Kasumi-1 (cell line): ENCODE measurements at regions not wholly inside any gene's neighbourhood (a gene's known extent, or its start where the extent isn't known, plus 50 kb on each side); places are given as distances from the start of the nearest gene placed in this dataset.
A peak's percentile ranks its signal among the peaks of the same experiment; 100 is the strongest.

Experiments used
- DNase-seq, 2 experiments: peaks; one replicate each; lab custom pipeline; 2025; lab: John Stamatoyannopoulos, UW

DNA sequence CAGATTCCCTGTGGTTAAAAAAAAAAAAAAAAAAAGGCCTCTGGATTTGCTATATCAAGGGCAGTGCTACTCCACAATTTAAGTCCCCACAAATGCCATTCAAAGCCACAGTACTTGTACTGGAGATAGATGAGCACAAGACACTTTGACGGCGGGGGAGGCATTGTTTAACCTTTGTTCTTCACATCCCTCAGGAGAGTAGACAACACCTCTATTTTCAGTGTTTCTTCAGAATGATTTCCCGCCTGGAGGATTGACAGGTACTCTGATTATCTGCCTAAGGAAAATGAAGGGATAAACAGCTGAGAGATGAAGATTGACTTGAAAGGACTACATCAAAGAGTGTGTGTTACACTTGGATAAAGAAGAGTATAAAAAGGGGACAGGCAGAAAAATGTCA lies 58.7 kb downstream of the OTOL1 start:
- no peak for DNase-seq

DNA sequence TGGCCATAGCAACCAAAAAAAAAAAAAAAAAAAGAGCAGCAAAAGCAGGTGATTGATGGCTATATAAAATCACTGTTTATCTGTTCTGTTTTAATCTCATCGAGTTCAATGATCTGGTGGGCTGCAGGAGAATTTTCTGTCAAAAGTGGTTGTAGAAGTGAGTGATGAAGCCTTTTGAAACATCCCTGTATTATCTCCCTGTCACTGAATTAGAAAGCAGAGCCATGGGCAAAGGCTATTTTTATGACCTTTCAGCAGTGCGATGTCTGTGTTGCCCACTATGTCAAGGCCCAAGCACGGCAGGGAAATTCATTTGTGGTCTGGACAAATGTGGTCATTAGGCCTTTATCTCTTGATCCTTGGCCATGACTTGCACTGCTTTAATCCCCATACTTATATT lies 59.9 kb downstream of the OTOL1 start:
- DNase-seq: no peak

DNA sequence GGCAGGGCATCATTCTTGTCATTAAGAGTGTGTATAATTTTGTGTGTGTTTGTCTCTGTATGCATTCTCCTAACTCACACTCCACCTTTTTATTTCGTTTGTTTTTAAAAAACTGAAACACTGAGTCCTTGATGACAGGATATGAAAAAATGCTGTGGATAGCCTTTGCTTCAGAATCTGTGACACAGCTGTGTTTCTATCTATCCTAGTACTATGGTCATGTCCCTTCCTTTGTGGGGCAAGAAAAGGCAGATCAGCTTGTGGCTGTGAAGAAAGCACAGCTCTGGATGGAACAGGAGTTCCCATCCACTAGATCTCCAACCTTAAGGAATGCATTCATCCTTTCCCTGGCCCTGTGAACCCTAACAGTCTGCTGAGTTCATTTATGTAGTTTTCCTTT lies 60.3 kb downstream of the OTOL1 start:
- no peak for DNase-seq

DNA sequence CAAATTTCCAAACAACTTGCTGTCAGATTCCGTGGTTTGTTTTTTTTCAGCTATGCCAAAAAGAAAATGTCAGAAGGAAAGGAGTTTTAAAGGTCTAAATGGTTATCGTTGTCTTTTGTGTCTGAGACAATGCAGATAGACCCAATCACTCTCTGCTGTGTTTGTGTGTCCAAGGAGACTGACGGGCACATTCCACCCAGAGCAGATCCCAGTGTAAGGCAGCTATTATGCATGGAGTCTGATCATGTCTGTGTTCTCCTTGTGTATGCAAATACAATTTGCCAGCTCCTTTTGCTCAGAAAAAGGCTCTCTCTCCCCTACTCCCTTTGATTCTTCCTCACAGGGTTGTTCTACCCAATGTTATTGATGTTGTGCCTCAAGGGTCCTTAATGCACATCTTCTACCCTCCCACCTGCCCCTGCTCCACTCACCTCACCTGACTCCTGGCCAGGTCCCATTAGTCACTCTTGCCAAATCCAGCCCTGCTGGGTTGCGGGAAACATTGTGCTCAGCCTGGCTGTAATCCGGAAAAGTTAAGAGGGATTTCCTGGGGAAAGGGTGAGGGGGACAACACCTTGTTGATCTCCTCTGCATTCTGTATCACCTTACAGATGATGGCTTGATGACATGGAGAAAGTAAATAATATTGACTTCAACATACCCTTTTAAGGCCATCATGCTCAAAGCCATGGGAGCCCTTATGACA lies 61.0 kb downstream of the OTOL1 start:
- DNase-seq: no peak

DNA sequence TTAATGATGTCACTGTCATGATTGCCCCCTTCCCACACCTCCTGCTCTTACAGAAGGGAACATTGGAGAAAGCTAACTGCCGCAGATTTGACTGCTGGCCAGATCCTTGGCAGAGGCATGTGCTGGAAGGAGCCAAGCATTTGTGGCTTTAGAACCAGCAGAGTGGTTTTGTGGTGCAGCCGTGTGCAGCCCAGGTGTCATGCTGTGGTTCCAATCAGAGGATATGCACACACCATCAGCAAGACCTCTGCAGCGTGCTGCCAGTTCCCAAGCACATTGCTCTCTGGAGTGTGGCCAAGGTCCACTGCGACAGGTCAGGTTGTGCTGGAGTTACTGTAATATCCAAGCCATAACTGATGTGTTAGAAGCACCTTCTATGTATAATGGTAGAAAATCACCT lies 61.6 kb downstream of the OTOL1 start:
- DNase-seq: no peak

DNA sequence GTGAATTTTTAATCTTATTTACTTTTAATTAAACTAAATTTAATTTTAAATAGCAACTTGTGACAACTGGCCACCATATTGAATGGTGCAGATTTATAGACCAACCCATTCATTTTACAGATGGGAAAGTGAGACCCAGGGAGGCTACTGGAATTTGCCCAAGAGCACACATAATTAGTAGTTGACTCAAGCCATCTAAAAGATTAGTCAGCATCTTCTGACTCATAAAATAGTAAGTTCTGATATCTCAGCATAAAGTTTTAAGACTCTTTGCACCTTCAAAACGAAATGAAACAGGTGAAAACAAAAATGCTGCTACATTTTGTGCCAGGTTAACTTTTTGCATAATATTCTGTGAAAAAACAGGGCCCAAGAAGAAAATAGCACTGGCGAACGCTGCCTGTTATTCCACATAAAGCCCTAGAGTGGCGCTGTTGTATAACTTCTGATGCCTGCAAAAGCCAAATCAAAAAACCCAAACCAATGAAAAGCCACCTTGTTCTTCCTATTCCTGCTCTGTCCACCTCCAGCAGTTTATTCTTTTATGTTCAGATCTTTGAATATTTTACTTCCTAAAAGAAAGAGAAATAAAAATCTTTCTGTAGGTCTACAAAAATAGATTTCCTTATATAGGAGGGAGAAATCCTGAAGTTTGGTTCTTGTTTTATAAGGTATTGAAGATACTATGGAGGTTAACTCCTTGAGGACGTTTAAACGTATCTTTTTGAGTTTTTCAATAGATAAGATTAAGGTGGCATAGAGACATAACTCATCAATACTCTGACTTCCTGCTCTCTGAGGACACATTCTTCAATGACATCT lies 62.8 kb downstream of the OTOL1 start:
- peak; percentile 63 to 77 for DNase-seq

- DNase-seq: peak; percentile 5 to 32
These were observed 63.5 kb downstream of the OTOL1 start for GRCh38 chr3:161560008-161560637.

- no peak for DNase-seq
These were observed 71.2 kb downstream of the OTOL1 start for GRCh38 chr3:161567577-161568361.

- no peak for DNase-seq
These were observed 72.1 kb downstream of the OTOL1 start for GRCh38 chr3:161568671-161569070.

GRCh38 chr3:161571951-161572350 lies 75.3 kb downstream of the OTOL1 start:
- DNase-seq: no peak

DNA sequence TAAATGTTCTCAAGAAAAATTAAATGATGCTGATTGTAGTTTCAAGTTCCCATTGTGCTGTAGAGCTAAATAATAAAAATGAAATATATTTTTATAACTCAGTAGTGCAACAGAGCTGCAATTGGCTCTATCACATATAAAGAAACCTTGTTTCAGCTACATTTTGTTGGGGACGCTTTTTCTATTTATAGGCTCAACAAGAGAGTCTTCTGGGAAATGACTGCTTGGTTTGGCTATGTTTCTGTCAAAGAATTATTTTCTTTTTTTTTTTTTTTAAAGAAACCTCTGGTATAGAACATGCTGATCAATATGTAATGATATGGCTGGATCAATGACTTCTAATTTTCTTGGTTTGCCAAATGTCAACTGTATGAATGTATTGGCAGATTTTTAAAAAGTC lies 76.5 kb downstream of the OTOL1 start:
- no peak for DNase-seq

GRCh38 chr3:161575901-161576300 lies 79.3 kb downstream of the OTOL1 start:
- no peak for DNase-seq

- no peak for DNase-seq
These were observed 79.7 kb downstream of the OTOL1 start for GRCh38 chr3:161576311-161576710.

- no peak for DNase-seq
These were observed 80.3 kb downstream of the OTOL1 start for GRCh38 chr3:161576714-161577510.

GRCh38 chr3:161577662-161578061 lies 81.1 kb downstream of the OTOL1 start:
- DNase-seq: no peak

DNA sequence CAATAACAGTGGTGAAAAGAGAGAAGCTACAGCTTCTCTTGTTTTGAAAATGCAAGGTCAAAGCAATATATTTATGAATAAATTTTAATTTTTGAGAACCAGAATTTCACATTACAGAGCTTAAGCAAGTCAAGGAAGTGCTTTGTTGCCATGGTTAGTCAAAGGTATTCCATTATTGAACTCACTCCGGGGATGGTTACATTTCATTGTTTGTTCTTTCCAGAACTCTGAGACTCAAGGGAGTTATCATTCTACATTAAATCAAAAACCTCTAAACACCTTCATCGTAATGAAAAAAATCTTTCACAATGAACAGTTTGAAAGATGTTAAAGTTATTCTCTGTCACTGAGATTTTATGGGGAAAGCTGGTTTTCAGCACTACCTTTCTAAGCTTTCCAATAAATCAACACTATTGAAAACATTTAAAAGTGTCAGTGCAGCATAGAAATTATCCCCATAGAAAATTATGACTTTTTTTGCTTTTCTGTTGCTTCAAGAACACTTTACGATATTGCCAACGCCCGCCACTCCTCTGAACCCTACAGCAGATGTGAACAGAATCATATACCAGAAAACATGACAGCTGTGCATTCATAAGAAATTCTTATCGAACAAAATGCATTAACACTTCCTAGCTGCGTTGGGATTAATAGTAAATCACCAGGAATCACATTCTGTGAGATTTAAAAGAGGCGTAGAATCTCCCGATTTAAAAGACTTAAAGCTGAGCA lies 83.0 kb downstream of the OTOL1 start:
- DNase-seq: no peak

- no peak for DNase-seq
These were observed 89.3 kb downstream of the OTOL1 start for GRCh38 chr3:161585922-161586321.

DNA sequence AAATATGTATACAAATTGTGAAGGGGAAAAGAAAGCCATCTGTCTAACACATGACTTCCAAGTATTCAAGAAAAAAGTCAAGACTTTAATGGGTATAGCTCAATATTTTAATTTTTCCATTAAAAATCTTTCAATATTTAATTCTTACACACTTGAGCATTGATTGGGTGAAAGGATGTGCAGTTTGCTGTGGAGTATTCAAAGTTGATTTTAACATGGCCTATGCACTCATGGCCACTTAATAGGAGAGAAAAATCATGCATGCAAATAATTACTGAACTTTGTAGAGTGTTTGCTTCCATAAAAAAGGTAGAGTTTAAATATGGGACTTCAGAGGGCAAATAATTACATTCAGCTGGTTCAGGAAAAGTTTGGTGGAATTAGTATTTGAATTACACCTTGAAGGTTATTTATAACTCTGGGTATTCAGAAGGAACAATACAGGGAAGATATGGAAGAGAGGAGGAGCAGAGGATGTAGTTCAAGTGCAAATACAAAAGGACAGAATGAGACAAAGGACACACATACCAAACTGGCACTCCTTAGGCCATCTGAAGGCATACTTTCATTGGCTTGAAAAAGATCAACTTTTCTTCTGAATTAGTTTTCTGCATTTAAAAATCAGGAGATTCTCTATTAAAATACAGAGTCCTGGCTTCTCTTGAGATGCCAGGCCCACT lies 90.1 kb downstream of the OTOL1 start:
- DNase-seq: no peak

DNA sequence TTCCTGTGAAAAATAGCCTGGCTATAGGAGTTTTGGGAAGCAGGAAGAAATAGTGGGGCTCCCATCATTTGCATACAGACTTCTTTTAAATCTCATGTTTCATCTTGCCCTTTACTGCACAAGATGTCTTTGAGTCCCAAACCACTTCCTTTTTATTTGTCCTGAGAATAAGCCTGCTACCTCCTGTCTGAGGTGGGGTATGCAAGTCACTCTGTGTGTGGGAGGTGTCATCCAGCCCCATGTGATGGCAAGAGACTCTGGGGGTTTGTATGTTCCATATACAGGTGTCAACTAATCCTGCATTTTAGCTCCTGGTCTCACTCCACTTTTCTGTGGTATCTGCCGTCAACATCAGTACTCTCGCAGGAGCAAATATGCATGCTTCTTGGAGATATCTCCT lies 102.0 kb downstream of the OTOL1 start:
- DNase-seq: peak; percentile 3 to 33

DNA sequence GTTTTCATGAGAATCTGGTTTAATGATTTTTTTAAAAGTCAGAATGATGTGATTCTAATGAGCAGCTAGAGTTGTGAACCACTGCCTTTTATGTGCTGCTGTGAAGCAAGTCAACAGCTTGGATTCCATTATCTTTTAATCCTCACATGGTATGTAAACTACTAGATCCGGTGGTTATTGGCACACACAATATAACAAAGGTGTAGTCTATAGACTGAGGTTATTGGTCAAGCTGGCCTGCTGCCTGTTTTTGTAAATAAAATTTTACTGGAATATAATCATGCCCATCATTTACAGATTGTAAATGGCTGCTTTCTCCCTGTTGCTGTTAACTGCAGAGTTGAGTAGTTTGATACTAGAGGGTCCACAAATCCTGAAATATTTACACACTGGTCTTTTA lies 103.1 kb downstream of the OTOL1 start:
- no peak for DNase-seq
